ENCODE measurements at regions not wholly inside any gene's neighbourhood (a gene's known extent, or its start where the extent isn't known, plus 50 kb on each side); places are given as distances from the start of the nearest gene placed in this dataset.
"Not testable (repeated sequence)": the region's sequence is repeated elsewhere in the genome, so short reads cannot be mapped to it uniquely, and the experiment has no call there.

GRCh38 chr5:17896605-17897004 lies 262.3 kb downstream of the TAF11L14 start:
- DNase-seq = no peak

GRCh38 chr5:17897776-17898175 lies 263.5 kb downstream of the TAF11L14 start:
- DNase-seq = no peak

GRCh38 chr5:17898766-17899165 lies 264.5 kb downstream of the TAF11L14 start:
- no peak for DNase-seq

- no peak for DNase-seq
Measured at GRCh38 chr5:17907094-17907493, 272.8 kb downstream of the TAF11L14 start.

- peak; percentile 73 for DNase-seq
Measured at GRCh38 chr5:17910318-17910717, 276.1 kb downstream of the TAF11L14 start.

- no peak for DNase-seq
Measured at GRCh38 chr5:17912794-17913193, 278.5 kb downstream of the TAF11L14 start.

GRCh38 chr5:17916446-17916845 lies 282.2 kb downstream of the TAF11L14 start:
- DNase-seq = no peak

GRCh38 chr5:17917465-17917864 lies 283.2 kb downstream of the TAF11L14 start:
- no peak for DNase-seq

- no peak for DNase-seq
Measured at GRCh38 chr5:17918373-17919104, 284.3 kb downstream of the TAF11L14 start.

- DNase-seq = no peak
Measured at GRCh38 chr5:17925276-17925675, 291.0 kb downstream of the TAF11L14 start.

- DNase-seq = no peak
Measured at GRCh38 chr5:17928581-17928981, 294.3 kb downstream of the TAF11L14 start.

- DNase-seq = no peak
Measured at GRCh38 chr5:17929171-17929570, 294.9 kb downstream of the TAF11L14 start.

GRCh38 chr5:17930346-17930745 lies 296.1 kb downstream of the TAF11L14 start:
- DNase-seq = no peak

GRCh38 chr5:17944046-17944445 lies 309.8 kb downstream of the TAF11L14 start:
- DNase-seq = no peak

- no peak for DNase-seq
Measured at GRCh38 chr5:17947029-17947428, 312.8 kb downstream of the TAF11L14 start.

GRCh38 chr5:17951392-17952169 lies 317.3 kb downstream of the TAF11L14 start:
- DNase-seq = no peak

- no peak for DNase-seq
Measured at GRCh38 chr5:17952231-17952630, 318.0 kb downstream of the TAF11L14 start.

GRCh38 chr5:17964067-17964466 lies 329.8 kb downstream of the TAF11L14 start:
- no peak for DNase-seq

- DNase-seq = no peak
Measured at GRCh38 chr5:17966640-17967402, 332.6 kb downstream of the TAF11L14 start.

GRCh38 chr5:17976404-17976803 lies 342.1 kb downstream of the TAF11L14 start:
- no peak for DNase-seq

GRCh38 chr5:17978954-17979353 lies 344.7 kb downstream of the TAF11L14 start:
- no peak for DNase-seq

GRCh38 chr5:17982626-17983025 lies 348.4 kb downstream of the TAF11L14 start:
- DNase-seq = not testable (repeated sequence)

- DNase-seq = no peak
Measured at GRCh38 chr5:17989036-17989435, 354.8 kb downstream of the TAF11L14 start.
